IMR-90 (cell line): ENCODE measurements at regions not wholly inside any gene's neighbourhood (a gene's known extent, or its start where the extent isn't known, plus 50 kb on each side); places are given as distances from the start of the nearest gene placed in this dataset.

Experiments used
- CTCF ChIP-seq: conservative IDR thresholded peaks from 2 replicates; pipeline ENCODE4 v1.5.1; 2012; ENCODE audit warnings: mild to moderate bottlenecking, low read depth, low read length, improper control_type of control experiment
- MAFK ChIP-seq: IDR thresholded peaks from 2 replicates; pipeline ENCODE4 v1.6.1; 2012; ENCODE audit warnings: low read depth, low read length, improper control_type of control experiment
- POLR2A ChIP-seq: IDR thresholded peaks from 2 replicates; pipeline ENCODE4 v1.6.1; 2012; ENCODE audit warnings: mild to moderate bottlenecking, low read depth, low read length
- RFX5 ChIP-seq: IDR thresholded peaks from 2 replicates; pipeline ENCODE4 v1.8.0; 2012; ENCODE audit warnings: low read depth, mild to moderate bottlenecking, low read length, moderate library complexity

GRCh38 chr6:11890209-11890608, 111.6 kb upstream of the ADTRP start:
- TF ChIP-seq POLR2A (no peak), RFX5 (no peak), CTCF (no peak), MAFK (peak; percentile 47)
